SIG-M5 (cell line): ENCODE measurements at regions not wholly inside any gene's neighbourhood (a gene's known extent, or its start where the extent isn't known, plus 50 kb on each side); places are given as distances from the start of the nearest gene placed in this dataset.

Experiments
- DNase-seq: peaks from one replicate; lab custom pipeline; 2025; lab: John Stamatoyannopoulos, UW

DNA sequence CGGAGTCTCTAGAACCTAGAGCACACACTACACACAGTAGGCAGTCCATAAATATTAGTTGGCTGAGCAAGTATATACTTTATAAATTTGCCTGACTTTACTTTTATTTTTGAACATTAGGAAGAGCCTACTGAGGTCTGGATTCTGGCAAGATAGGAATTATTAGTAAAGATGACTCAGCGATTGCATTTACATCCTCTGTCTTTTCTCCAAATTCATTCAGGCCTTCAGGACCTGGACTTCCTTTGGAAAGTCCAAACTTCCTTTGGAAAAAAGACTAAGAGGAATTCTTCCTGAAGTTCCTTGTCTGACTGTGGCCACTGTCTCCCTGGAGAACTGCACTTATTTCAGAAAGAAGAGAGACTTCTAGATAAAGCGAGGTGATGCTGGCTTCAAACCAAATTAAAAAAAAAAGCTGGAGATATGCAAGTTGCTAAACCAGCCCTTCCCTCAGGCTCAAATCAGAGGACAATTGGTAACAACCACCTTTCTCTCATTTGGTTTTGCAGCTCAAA is 251.3 kb downstream of the GAS1 start:
- no peak for DNase-seq

GRCh38 chr9:86690034-86690433 is 257.3 kb downstream of the GAS1 start:
- DNase-seq: no peak

GRCh38 chr9:86687788-86688187 is 259.5 kb downstream of the GAS1 start:
- DNase-seq: no peak

GRCh38 chr9:86685556-86685955 is 261.8 kb downstream of the GAS1 start:
- DNase-seq: no peak

- DNase-seq: no peak
Measured at GRCh38 chr9:86684148-86684547, 263.2 kb downstream of the GAS1 start.

GRCh38 chr9:86682240-86682639 is 265.1 kb downstream of the GAS1 start:
- no peak for DNase-seq

DNA sequence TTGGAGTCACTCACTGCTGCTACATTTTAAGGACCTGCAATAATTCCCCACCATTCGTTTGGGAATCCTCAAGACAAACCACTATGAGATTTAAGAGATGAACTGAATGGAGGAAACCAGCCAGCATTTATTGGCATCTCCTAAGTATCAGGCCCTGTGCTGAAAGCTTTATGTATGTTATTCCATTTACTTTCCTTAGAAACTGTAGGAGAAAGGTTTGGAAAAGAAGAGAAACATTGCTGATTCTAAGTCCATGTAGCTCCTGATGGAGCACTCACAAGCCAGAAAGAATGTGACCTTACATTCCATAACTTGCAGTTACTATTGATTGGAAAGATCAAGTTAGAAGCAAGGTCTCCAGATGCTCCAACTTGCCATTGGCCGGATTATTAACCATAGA is 267.4 kb downstream of the GAS1 start:
- no peak for DNase-seq

DNA sequence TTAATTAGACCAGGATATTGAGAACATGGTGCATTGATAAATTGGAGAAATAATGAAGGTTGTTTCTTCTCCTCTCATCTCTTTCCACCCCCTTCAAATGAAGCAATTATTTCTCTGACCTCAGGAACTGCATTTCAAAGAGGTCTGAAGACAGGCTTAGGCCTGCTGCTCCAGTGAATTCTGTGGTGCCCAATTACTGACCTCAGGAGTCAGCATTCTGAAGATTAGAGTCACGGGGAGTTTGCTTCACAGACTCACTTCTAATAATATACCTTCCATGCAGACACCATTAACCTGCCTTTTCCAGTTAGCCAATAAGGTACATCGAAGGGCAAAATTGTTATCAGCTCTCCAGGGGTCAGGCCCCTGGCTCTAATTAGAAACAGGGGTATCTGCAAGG is 270.9 kb downstream of the GAS1 start:
- DNase-seq: no peak

DNA sequence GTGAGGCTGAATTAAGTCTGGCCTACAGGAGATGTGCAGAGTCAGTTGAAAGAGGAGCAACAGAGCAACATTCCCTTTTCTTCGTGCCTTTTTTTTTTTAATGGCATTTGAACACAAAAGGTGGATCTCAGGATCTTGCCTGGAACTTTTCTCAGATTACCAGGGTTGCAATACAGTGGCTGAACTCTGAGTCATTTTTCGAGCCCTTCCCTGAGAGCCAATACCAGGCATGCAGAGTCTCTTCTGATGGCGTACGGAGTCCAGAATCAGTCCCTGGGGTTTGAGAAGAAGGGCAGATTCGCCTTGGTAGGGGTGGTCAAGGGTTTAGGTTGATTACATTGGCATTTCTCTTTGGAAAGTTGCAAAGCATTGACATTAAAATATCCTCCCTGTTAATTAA is 271.5 kb downstream of the GAS1 start:
- DNase-seq: no peak

- DNase-seq: no peak
Measured at GRCh38 chr9:86674487-86674886, 272.8 kb downstream of the GAS1 start.

DNA sequence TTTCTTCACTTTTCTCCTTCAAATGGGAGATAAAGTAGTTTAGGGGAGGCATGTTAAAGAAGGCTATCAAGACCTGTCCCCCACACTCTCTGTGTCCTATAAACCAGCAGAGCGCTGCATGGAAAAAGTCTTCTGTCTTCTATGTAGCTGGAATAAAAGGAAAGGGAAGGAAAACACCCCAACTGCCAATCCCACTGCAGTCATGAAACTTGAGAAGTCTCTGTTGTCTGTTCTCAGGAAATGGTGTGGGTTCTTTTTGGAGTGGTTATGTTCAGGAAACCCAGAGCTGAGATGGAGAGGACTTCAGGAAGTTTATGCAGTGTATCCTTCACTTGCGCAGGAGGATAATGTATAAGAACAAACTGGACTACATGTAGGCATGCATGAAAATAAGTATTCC is 274.3 kb downstream of the GAS1 start:
- no peak for DNase-seq

- DNase-seq: no peak
Measured at GRCh38 chr9:86672301-86672700, 275.0 kb downstream of the GAS1 start.

- no peak for DNase-seq
Measured at GRCh38 chr9:86671018-86671417, 276.3 kb downstream of the GAS1 start.

- DNase-seq: no peak
Measured at GRCh38 chr9:86670536-86670935, 276.8 kb downstream of the GAS1 start.

DNA sequence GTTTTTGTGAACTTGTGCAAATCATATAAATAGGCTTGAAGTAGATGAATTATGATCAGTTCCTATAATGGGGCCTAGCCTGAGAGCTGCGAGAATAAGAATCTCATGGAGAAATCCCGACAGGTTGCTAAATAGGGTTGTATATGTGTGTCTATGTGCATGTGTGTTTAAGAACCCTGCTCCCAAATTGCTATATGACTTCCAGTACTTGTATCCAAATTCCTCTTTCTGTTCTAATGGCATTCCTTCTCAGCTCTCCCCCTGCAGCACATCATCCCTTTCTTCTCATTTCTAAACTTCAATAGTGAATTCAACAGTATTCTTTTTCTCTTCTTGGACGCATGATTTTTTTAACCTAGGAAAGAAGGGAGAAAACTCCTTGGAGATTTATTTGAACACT is 277.2 kb downstream of the GAS1 start:
- DNase-seq: no peak

DNA sequence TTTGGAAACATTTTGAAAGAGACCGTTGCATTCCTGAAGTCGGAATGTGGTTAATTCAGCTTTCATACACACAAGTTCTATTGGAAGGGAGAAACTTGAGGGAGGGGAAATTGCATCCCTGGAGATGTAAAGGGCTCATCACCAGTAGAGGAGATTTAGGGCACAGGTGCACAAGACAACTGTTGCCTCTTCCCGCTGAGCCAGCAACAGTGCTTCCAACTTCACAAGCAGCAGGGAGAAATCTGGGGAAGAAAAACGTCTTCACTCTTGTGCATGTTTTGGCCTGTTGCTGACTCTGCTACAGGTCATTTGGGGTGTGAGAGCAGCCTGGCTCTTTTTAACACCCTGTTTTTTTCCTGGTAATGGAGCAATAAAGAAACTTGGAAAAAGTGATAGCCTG is 277.9 kb downstream of the GAS1 start:
- no peak for DNase-seq

GRCh38 chr9:86668488-86668887 is 278.8 kb downstream of the GAS1 start:
- no peak for DNase-seq

- no peak for DNase-seq
Measured at GRCh38 chr9:86667307-86667706, 280.0 kb downstream of the GAS1 start.

- DNase-seq: no peak
Measured at GRCh38 chr9:86665416-86665815, 281.9 kb downstream of the GAS1 start.

DNA sequence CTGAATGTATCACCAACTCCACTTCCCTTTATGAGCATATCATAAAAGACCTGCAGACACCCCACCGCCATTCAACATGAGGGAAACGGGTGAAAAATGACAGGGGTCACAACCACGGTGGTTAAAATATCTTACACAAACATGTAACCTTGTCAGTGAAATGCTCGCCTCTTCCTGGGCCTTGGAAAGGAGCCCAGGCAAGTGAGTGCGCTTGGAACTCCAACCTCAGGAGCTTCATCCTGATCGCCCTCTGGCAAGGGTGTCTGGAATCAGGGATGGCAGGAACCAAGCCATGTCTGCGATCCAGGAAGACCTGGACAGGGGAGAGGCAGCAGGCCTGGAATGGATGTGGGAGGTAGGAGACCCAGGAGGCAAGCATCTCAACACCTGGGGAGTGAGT is 282.7 kb downstream of the GAS1 start:
- DNase-seq: no peak

- DNase-seq: no peak
Measured at GRCh38 chr9:86663905-86664304, 283.4 kb downstream of the GAS1 start.

- DNase-seq: no peak
Measured at GRCh38 chr9:86662890-86663468, 284.3 kb downstream of the GAS1 start.

DNA sequence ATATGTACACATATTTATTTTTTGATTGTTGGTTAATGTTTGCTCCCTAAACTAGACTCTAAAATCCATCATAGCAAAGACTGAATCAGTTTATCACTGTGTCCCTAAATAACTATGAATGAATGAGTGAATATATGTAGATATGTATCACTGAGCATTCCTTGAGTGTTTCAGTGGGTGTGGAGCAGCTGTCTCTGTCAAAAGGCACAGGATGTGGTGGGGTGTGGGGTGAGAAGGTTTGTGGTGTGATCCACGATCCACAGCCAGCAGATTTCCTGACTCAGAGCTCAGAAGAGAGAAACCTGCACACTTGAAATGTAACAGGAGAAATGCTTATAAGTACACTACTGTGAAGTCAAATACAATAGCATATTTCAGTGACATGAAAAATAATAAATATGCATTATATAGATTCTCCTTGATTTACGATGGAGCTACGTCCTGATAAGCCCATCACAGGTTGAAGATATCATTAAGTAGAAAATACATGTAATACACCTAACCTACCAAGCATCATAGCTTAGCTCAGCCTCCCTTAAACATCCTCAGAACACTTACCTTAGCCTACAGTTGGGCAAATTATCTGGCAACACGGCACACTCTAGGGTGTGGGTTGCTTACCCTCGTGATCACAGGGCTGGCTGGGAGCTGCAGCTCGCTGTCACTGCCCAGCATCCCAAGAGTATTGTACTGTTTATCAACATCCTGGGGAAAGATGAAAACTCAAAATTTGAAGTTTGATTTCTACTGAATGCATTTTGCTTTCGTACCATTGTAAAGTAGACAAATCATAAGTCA is 287.0 kb downstream of the GAS1 start:
- no peak for DNase-seq
